Upper lobe of left lung (tissue), 4 donors: ENCODE measurements at regions not wholly inside any gene's neighbourhood (a gene's known extent, or its start where the extent isn't known, plus 50 kb on each side); places are given as distances from the start of the nearest gene placed in this dataset.

ENCODE experiments used
- CTCF ChIP-seq, 6 experiments: fragments of 450-650 bp in 4 of 6; fragments of 200-600 bp in 2 of 6; sonication (generic) in 2 of 6; IDR thresholded peaks; one replicate each; pipeline ENCODE4 v1.5.1; 2016 to 2019; ENCODE audit warnings: antibody characterized with exemption in 6 of 6
- EP300 ChIP-seq, 4 donors: sonication (generic); formaldehyde crosslinking; IDR thresholded peaks; one replicate each; pipeline ENCODE4 v1.5.1; 2017; ENCODE audit warnings: antibody characterized with exemption in 4 of 4, control low read depth in 2 of 4
- POLR2A ChIP-seq, 4 donors: fragments of 450-650 bp; IDR thresholded peaks; one replicate each; pipeline ENCODE4 v1.5.1; 2016 to 2017; ENCODE audit warnings: antibody characterized with exemption in 4 of 4, mild to moderate bottlenecking in 2 of 4

GRCh38 chr1:196070940-196071339 is 537.3 kb downstream of the KCNT2 start:
- TF ChIP-seq POLR2A (IDR thresholded peaks at IDR 0.05) (no peak), CTCF (IDR thresholded peaks at IDR 0.05) (no peak), EP300 (IDR thresholded peaks at IDR 0.05) (no peak)
